Fibroblast of lung (primary cell): ENCODE measurements at regions not wholly inside any gene's neighbourhood (a gene's known extent, or its start where the extent isn't known, plus 50 kb on each side); places are given as distances from the start of the nearest gene placed in this dataset.
"Not testable (repeated sequence)": the region's sequence is repeated elsewhere in the genome, so short reads cannot be mapped to it uniquely, and the experiment has no call there.

Source experiments
- DNase-seq, 2 donors: peaks; one replicate each; pipeline versions ENCODE4 v3.0.0 to v3.0.0-alpha.2; 2010; ENCODE audit warnings: low read depth in 2 of 2
- H2AFZ ChIP-seq: 2 replicates; pipeline ENCODE4 v1.5.1; 2012; ENCODE audit warnings: low read length, control low read depth, inconsistent platforms
- H3K27ac ChIP-seq: 2 replicates; pipeline ENCODE4 v1.5.1; 2011; ENCODE audit warnings: low read length, control low read depth; ENCODE audit not compliant: insufficient read depth
- H3K27me3 ChIP-seq: 2 replicates; pipeline ENCODE4 v1.5.1; 2011; ENCODE audit warnings: mild to moderate bottlenecking, low read length; ENCODE audit not compliant: control insufficient read depth, insufficient read depth
- H3K36me3 ChIP-seq: 2 replicates; pipeline ENCODE4 v1.5.1; 2011; ENCODE audit warnings: low read length; ENCODE audit not compliant: control insufficient read depth, insufficient read depth
- H3K4me1 ChIP-seq: 2 replicates; pipeline ENCODE4 v1.5.1; 2011; ENCODE audit warnings: low read length; ENCODE audit not compliant: control insufficient read depth, insufficient read depth; ENCODE audit errors: extremely low read depth
- H3K4me2 ChIP-seq: 2 replicates; pipeline ENCODE4 v1.5.1; 2011; ENCODE audit warnings: low read length, control low read depth; ENCODE audit not compliant: insufficient read depth; ENCODE audit errors: extremely low read depth
- H3K4me3 ChIP-seq, 4 experiments: fragments of 200-600 bp in 1 of 4; sonication (generic) in 1 of 4; replicated peaks in 1 of 4; 2 replicates each; pipeline ENCODE4 v1.5.1; 2011 to 2016; ENCODE audit warnings: low read length in 4 of 4, low read depth in 3 of 4, mild to moderate bottlenecking in 3 of 4, control low read depth in 2 of 4, inconsistent platforms in 1 of 4, mixed read lengths in 1 of 4; ENCODE audit not compliant: insufficient read depth in 1 of 4; ENCODE audit errors: control extremely low read depth in 1 of 4
- H3K79me2 ChIP-seq: 2 replicates; pipeline ENCODE4 v1.5.1; 2012; ENCODE audit warnings: mild to moderate bottlenecking, low read length, inconsistent platforms; ENCODE audit not compliant: control insufficient read depth, insufficient read depth
- H3K9ac ChIP-seq: 2 replicates; pipeline ENCODE4 v1.5.1; 2011; ENCODE audit warnings: mild to moderate bottlenecking, low read length, control low read depth; ENCODE audit not compliant: insufficient read depth
- H3K9me3 ChIP-seq: 2 replicates; pipeline ENCODE4 v1.5.1; 2012; ENCODE audit warnings: low read depth, low read length; ENCODE audit not compliant: control insufficient read depth, insufficient read depth
- H4K20me1 ChIP-seq: 2 replicates; pipeline ENCODE4 v1.5.1; 2011; ENCODE audit warnings: low read length; ENCODE audit not compliant: control insufficient read depth, insufficient read depth; ENCODE audit errors: extremely low read depth
- EZH2 ChIP-seq: IDR thresholded peaks from 2 replicates; pipeline ENCODE4 v1.5.1; 2012; ENCODE audit warnings: low read length, control low read depth, mild to moderate bottlenecking; ENCODE audit errors: missing control alignments
- TF ChIP-seq, protein P1 (sequence below), 2 donors: IDR thresholded peaks in 1 of 2; conservative IDR thresholded peaks in 1 of 2; 1 replicate in 1 of 2; 2 replicates in 1 of 2; pipeline ENCODE4 v1.5.1; 2011 to 2012; ENCODE audit warnings: low read length in 2 of 2, control low read depth in 1 of 2, inconsistent platforms in 1 of 2, low read depth in 1 of 2, mild to moderate bottlenecking in 1 of 2

DNA sequence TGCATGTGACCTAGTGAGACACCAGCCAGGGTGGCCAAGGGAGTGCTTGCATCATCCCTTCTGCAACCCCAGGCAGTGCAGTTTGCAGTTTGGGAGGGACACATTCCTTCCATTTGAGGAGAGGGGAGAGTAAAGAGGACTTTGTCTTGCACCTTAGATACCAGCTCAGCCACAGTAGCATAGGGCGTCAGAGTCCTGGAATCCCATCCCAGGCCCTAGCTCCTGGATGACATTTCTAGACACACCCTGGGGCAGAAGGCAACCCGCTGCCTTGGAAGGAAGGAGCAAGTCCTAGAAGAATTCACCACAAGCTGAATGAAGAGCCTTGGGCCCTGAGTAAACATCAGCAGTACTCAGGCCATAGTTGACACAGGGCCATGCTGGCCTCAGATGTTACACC, 680.4 kb upstream of the IMPG1 start:
- DNase-seq, result no peak
- H3K27ac ChIP-seq, result no peak overlapping the region
- H3K36me3 ChIP-seq, result no peaks in the 10 kb centered on the region
- no peak overlapping the region for H3K9ac ChIP-seq
- no peak overlapping the region for H3K4me3 ChIP-seq
- H2AFZ ChIP-seq, result no peak overlapping the region
- H3K4me2 ChIP-seq, result no peak overlapping the region
- H3K79me2 ChIP-seq, result no peaks in the 10 kb centered on the region
- no peaks in the 10 kb centered on the region for H4K20me1 ChIP-seq
- H3K4me1 ChIP-seq, result no peaks in the 10 kb centered on the region
- no peaks in the 10 kb centered on the region for H3K27me3 ChIP-seq
- H3K9me3 ChIP-seq, result no peaks in the 10 kb centered on the region
- TF ChIP-seq, protein P1, sequence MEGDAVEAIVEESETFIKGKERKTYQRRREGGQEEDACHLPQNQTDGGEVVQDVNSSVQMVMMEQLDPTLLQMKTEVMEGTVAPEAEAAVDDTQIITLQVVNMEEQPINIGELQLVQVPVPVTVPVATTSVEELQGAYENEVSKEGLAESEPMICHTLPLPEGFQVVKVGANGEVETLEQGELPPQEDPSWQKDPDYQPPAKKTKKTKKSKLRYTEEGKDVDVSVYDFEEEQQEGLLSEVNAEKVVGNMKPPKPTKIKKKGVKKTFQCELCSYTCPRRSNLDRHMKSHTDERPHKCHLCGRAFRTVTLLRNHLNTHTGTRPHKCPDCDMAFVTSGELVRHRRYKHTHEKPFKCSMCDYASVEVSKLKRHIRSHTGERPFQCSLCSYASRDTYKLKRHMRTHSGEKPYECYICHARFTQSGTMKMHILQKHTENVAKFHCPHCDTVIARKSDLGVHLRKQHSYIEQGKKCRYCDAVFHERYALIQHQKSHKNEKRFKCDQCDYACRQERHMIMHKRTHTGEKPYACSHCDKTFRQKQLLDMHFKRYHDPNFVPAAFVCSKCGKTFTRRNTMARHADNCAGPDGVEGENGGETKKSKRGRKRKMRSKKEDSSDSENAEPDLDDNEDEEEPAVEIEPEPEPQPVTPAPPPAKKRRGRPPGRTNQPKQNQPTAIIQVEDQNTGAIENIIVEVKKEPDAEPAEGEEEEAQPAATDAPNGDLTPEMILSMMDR (conservative IDR thresholded peaks at IDR 0.05 in 1 of 2, IDR thresholded peaks at IDR 0.05 in 1 of 2; ENCODE audit: low read depth in 1 of 2, low read length in 2 of 2), result no peak
- no peak for TF ChIP-seq EZH2

DNA sequence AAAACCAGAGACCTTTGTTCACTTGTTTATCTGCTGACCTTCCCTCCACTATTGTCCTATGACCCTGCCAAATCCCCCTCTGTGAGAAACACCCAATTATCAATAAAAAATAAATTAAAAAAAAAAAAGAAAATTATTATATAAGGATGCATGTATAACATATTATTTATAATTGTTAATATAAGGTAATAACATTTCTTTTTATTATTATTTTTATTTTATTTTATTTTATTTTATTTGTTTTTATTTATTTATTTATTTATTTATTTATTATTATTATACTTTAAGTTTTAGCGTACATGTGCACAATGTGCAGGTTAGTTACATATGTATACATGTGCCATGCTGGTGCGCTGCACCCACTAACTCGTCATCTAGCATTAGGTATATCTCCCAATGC, 672.9 kb upstream of the IMPG1 start:
- H3K9ac ChIP-seq, H3K4me2 ChIP-seq, H3K79me2 ChIP-seq, H2AFZ ChIP-seq, H3K36me3 ChIP-seq, H3K4me1 ChIP-seq, H3K4me3 ChIP-seq, H3K9me3 ChIP-seq, H4K20me1 ChIP-seq, H3K27ac ChIP-seq, H3K27me3 ChIP-seq, DNase-seq: not testable (repeated sequence)

- H3K27me3 ChIP-seq, H4K20me1 ChIP-seq, H2AFZ ChIP-seq, H3K4me2 ChIP-seq, DNase-seq, H3K79me2 ChIP-seq, H3K27ac ChIP-seq, H3K4me1 ChIP-seq, H3K4me3 ChIP-seq, H3K9ac ChIP-seq, H3K9me3 ChIP-seq, H3K36me3 ChIP-seq: not testable (repeated sequence)
Observed at GRCh38 chr6:76744151-76744720, 671.8 kb upstream of the IMPG1 start.

DNA sequence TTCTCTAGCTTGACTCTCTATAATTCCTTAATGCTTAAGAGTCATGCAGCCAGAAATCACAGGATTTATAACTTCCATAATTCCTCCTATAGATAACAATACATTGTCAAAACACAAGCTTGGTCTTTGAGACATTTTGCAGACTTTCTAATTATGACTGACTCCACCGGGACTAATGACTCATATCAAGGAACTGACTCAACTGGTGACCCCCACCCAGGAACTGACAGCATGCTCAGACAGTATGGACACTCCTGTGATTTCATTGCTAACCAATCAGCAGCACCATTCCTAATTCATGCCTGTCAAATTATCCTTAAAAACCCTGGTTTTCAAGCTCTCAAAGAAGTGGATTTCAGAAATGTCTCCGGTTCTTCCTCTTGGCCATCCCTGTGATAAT, 670.5 kb upstream of the IMPG1 start:
- no peaks in the 10 kb centered on the region for H3K4me1 ChIP-seq
- no peaks in the 10 kb centered on the region for H3K36me3 ChIP-seq
- TF ChIP-seq EZH2, result no peak
- TF ChIP-seq, protein P1 (conservative IDR thresholded peaks at IDR 0.05 in 1 of 2, IDR thresholded peaks at IDR 0.05 in 1 of 2; ENCODE audit: low read depth in 1 of 2, low read length in 2 of 2), result no peak
- no peak overlapping the region for H3K9ac ChIP-seq
- no peaks in the 10 kb centered on the region for H3K9me3 ChIP-seq
- no peak overlapping the region for H2AFZ ChIP-seq
- no peak for DNase-seq
- no peak overlapping the region for H3K27ac ChIP-seq
- H3K27me3 ChIP-seq, result no peaks in the 10 kb centered on the region
- no peaks in the 10 kb centered on the region for H4K20me1 ChIP-seq
- H3K79me2 ChIP-seq, result no peaks in the 10 kb centered on the region
- no peak overlapping the region for H3K4me2 ChIP-seq
- no peak overlapping the region for H3K4me3 ChIP-seq
